ENCODE measurements at regions not wholly inside any gene's neighbourhood (a gene's known extent, or its start where the extent isn't known, plus 50 kb on each side); places are given as distances from the start of the nearest gene placed in this dataset.

GRCh38 chr17:79182176-79183042, 107.8 kb downstream of the ENGASE start:
- TF ChIP-seq, protein P1, sequence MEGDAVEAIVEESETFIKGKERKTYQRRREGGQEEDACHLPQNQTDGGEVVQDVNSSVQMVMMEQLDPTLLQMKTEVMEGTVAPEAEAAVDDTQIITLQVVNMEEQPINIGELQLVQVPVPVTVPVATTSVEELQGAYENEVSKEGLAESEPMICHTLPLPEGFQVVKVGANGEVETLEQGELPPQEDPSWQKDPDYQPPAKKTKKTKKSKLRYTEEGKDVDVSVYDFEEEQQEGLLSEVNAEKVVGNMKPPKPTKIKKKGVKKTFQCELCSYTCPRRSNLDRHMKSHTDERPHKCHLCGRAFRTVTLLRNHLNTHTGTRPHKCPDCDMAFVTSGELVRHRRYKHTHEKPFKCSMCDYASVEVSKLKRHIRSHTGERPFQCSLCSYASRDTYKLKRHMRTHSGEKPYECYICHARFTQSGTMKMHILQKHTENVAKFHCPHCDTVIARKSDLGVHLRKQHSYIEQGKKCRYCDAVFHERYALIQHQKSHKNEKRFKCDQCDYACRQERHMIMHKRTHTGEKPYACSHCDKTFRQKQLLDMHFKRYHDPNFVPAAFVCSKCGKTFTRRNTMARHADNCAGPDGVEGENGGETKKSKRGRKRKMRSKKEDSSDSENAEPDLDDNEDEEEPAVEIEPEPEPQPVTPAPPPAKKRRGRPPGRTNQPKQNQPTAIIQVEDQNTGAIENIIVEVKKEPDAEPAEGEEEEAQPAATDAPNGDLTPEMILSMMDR (conservative IDR thresholded peaks at IDR 0.05; ENCODE audit: low read depth, low read length): no peak
- no peak for TF ChIP-seq EZH2phosphoT487 (IDR thresholded peaks at IDR 0.05; ENCODE audit: borderline replicate concordance, low read length)
- no peak for TF ChIP-seq EZH2 (IDR thresholded peaks at IDR 0.05; ENCODE audit: low read length, unreplicated experiment)
- DNase-seq (no peak), ATAC-seq (no peak)
- Histone ChIP-seq H4K20me1 (ENCODE audit: low read length) (no peaks in the 10 kb centered on the region), H3K4me2 (ENCODE audit: low read length) (no peak overlapping the region), H3F3A (ENCODE audit: low read length, unreplicated experiment) (no peaks in the 10 kb centered on the region), H3K27me3 (ENCODE audit: low read length) (peaks cover 95% of the 10 kb centered on the region), H3K9me3 (ENCODE audit: low read length) (no peaks in the 10 kb centered on the region), H3K9me2 (replicated peaks; ENCODE audit: low read length) (no peaks in the 10 kb centered on the region), H3K79me2 (ENCODE audit: low read length) (no peaks in the 10 kb centered on the region), H3K4me3 (ENCODE audit: low read length) (no peak overlapping the region), H2AFZ (ENCODE audit: low read length) (no peak overlapping the region), H3K27ac (ENCODE audit: low read length) (no peak overlapping the region), H3K36me3 (ENCODE audit: low read depth, low read length) (no peaks in the 10 kb centered on the region), H3K9ac (ENCODE audit: low read length) (no peak overlapping the region), H3K4me1 (ENCODE audit: insufficient read depth, low read length) (no peaks in the 10 kb centered on the region)
- ChIA-PET POLR2A (ENCODE audit: unreplicated experiment) (no interaction called here), CTCF (no interaction called here)
- BruUV-seq (replicated peaks): no TSS peak
- intact Hi-C loops (cut with micrococcal nuclease): no loop called here

GRCh38 chr17:79180358-79181005, 105.9 kb downstream of the ENGASE start:
- BruUV-seq (replicated peaks): no TSS peak
- H3K36me3 ChIP-seq (ENCODE audit: low read depth, low read length): no peaks in the 10 kb centered on the region
- no peaks in the 10 kb centered on the region for H3F3A ChIP-seq (ENCODE audit: low read length, unreplicated experiment)
- ATAC-seq (no peak), DNase-seq (no peak)
- POLR2A ChIA-PET (ENCODE audit: unreplicated experiment): no interaction called here
- intact Hi-C loops (cut with micrococcal nuclease): no loop called here
- peaks cover 95% of the 10 kb centered on the region for H3K27me3 ChIP-seq (ENCODE audit: low read length)
- H3K9me3 ChIP-seq (ENCODE audit: low read length): no peaks in the 10 kb centered on the region
- H3K4me2 ChIP-seq (ENCODE audit: low read length): no peak overlapping the region
- no peak overlapping the region for H3K27ac ChIP-seq (ENCODE audit: low read length)
- no peak overlapping the region for H3K9ac ChIP-seq (ENCODE audit: low read length)
- H3K79me2 ChIP-seq (ENCODE audit: low read length): no peaks in the 10 kb centered on the region
- H3K4me1 ChIP-seq (ENCODE audit: insufficient read depth, low read length): no peaks in the 10 kb centered on the region
- no peaks in the 10 kb centered on the region for H4K20me1 ChIP-seq (ENCODE audit: low read length)
- H3K9me2 ChIP-seq (replicated peaks; ENCODE audit: low read length): no peaks in the 10 kb centered on the region
- H2AFZ ChIP-seq (ENCODE audit: low read length): no peak overlapping the region
- no peak overlapping the region for H3K4me3 ChIP-seq (ENCODE audit: low read length)
- CTCF ChIA-PET: no interaction called here
- TF ChIP-seq, protein P1 (conservative IDR thresholded peaks at IDR 0.05; ENCODE audit: low read depth, low read length): no peak
- no peak for TF ChIP-seq EZH2phosphoT487 (IDR thresholded peaks at IDR 0.05; ENCODE audit: borderline replicate concordance, low read length)
- no peak for TF ChIP-seq EZH2 (IDR thresholded peaks at IDR 0.05; ENCODE audit: low read length, unreplicated experiment)

GRCh38 chr17:79179334-79179733, 104.7 kb downstream of the ENGASE start:
- H3F3A ChIP-seq (ENCODE audit: low read length, unreplicated experiment): no peaks in the 10 kb centered on the region
- BruUV-seq (replicated peaks): no TSS peak
- DNase-seq (no peak), ATAC-seq (no peak)
- ChIA-PET CTCF (interaction anchor here (0.6 to 0.9 kb wide), 2 partner anchors 9 to 209 kb away, joined by 3 to 4 read pairs; no protein-coding TSS in a partner anchor), POLR2A (ENCODE audit: unreplicated experiment) (interaction anchor here (0.5 to 0.6 kb wide), 2 partner anchors 13 to 20 kb away, joined by 3 to 4 read pairs; no protein-coding TSS in a partner anchor)
- H3K79me2 ChIP-seq (ENCODE audit: low read length): no peaks in the 10 kb centered on the region
- H3K27ac ChIP-seq (ENCODE audit: low read length): no peak overlapping the region
- H3K9me3 ChIP-seq (ENCODE audit: low read length): no peaks in the 10 kb centered on the region
- H2AFZ ChIP-seq (ENCODE audit: low read length): no peak overlapping the region
- H4K20me1 ChIP-seq (ENCODE audit: low read length): no peaks in the 10 kb centered on the region
- intact Hi-C loops (cut with micrococcal nuclease): no loop called here
- no peaks in the 10 kb centered on the region for H3K36me3 ChIP-seq (ENCODE audit: low read depth, low read length)
- H3K4me2 ChIP-seq (ENCODE audit: low read length): no peak overlapping the region
- H3K9ac ChIP-seq (ENCODE audit: low read length): no peak overlapping the region
- peaks cover 94% of the 10 kb centered on the region for H3K27me3 ChIP-seq (ENCODE audit: low read length)
- no peak overlapping the region for H3K4me3 ChIP-seq (ENCODE audit: low read length)
- no peak for TF ChIP-seq EZH2 (IDR thresholded peaks at IDR 0.05; ENCODE audit: low read length, unreplicated experiment)
- TF ChIP-seq, protein P1 (conservative IDR thresholded peaks at IDR 0.05; ENCODE audit: low read depth, low read length): no peak
- no peak for TF ChIP-seq EZH2phosphoT487 (IDR thresholded peaks at IDR 0.05; ENCODE audit: borderline replicate concordance, low read length)
- H3K9me2 ChIP-seq (replicated peaks; ENCODE audit: low read length): no peaks in the 10 kb centered on the region
- no peaks in the 10 kb centered on the region for H3K4me1 ChIP-seq (ENCODE audit: insufficient read depth, low read length)
